ENCODE measurements at regions not wholly inside any gene's neighbourhood (a gene's known extent, or its start where the extent isn't known, plus 50 kb on each side); places are given as distances from the start of the nearest gene placed in this dataset.

- no peak for TF ChIP-seq EP300 (IDR thresholded peaks at IDR 0.05)
- TF ChIP-seq CTCF (IDR thresholded peaks at IDR 0.05), result no peak
These were observed 65.4 kb upstream of the GDNF start for GRCh38 chr5:37905230-37905629.
